OCI-LY1 (cell line): ENCODE measurements at regions not wholly inside any gene's neighbourhood (a gene's known extent, or its start where the extent isn't known, plus 50 kb on each side); places are given as distances from the start of the nearest gene placed in this dataset.

Experiments
- EZH2 ChIP-seq: fragments of 200-600 bp; sonication (generic), shearing (Covaris generic); IDR thresholded peaks from 2 replicates; pipeline ENCODE4 v1.8.0; 2017; ENCODE audit warnings: borderline replicate concordance, mixed run types, mild to moderate bottlenecking, antibody characterized with exemption, low read length, moderate library complexity, mixed read lengths
- TF ChIP-seq, protein P1 (sequence below): fragments of 200-600 bp; sonication (generic), shearing (Covaris generic); IDR thresholded peaks from 2 replicates; pipeline ENCODE4 v1.5.1; 2017; ENCODE audit warnings: mild to moderate bottlenecking, antibody characterized with exemption, low read length, moderate library complexity, mixed read lengths

DNA sequence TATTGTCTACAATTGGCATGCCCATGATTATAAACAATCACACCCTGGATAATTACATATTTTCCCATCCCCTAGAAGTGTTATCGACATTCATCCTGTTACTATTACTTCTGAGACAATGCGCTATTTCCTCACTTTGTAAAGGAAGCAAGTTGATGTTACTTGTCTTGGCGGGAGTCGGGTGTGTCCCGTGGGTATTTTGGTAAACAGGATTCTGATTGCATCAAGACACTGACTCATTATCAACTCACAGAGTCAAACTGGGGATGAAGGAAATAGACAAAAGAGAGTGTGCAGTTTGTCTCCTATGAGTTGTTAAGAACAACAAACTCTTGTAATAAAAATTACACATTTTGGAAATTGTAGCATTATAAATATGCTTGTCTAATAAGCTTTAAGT, 142.7 kb downstream of the GALR1 start:
- TF ChIP-seq, protein P1, sequence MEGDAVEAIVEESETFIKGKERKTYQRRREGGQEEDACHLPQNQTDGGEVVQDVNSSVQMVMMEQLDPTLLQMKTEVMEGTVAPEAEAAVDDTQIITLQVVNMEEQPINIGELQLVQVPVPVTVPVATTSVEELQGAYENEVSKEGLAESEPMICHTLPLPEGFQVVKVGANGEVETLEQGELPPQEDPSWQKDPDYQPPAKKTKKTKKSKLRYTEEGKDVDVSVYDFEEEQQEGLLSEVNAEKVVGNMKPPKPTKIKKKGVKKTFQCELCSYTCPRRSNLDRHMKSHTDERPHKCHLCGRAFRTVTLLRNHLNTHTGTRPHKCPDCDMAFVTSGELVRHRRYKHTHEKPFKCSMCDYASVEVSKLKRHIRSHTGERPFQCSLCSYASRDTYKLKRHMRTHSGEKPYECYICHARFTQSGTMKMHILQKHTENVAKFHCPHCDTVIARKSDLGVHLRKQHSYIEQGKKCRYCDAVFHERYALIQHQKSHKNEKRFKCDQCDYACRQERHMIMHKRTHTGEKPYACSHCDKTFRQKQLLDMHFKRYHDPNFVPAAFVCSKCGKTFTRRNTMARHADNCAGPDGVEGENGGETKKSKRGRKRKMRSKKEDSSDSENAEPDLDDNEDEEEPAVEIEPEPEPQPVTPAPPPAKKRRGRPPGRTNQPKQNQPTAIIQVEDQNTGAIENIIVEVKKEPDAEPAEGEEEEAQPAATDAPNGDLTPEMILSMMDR = no peak
- TF ChIP-seq EZH2 = no peak
